Activated naive CD4-positive, alpha-beta T cell (primary cell): ENCODE measurements at regions not wholly inside any gene's neighbourhood (a gene's known extent, or its start where the extent isn't known, plus 50 kb on each side); places are given as distances from the start of the nearest gene placed in this dataset.
"Not testable (repeated sequence)": the region's sequence is repeated elsewhere in the genome, so short reads cannot be mapped to it uniquely, and the experiment has no call there.

ENCODE experiments used
- DNase-seq, 4 experiments: peaks; one replicate each; lab custom pipeline; 2025; lab: John Stamatoyannopoulos, UW

GRCh38 chr3:75394562-75395360, 269.4 kb upstream of the FRG2C start:
- not testable (repeated sequence) for DNase-seq

GRCh38 chr3:75395580-75396315, 268.4 kb upstream of the FRG2C start:
- DNase-seq: no peak

GRCh38 chr3:75396316-75396802, 267.8 kb upstream of the FRG2C start:
- DNase-seq: no peak

- DNase-seq: not testable (repeated sequence)
These were observed 266.6 kb upstream of the FRG2C start for GRCh38 chr3:75397486-75397885.

- DNase-seq: peak in 2 of 4 experiments; percentile 5 to 7
These were observed 241.8 kb upstream of the FRG2C start for GRCh38 chr3:75422101-75422945.

- DNase-seq: not testable (repeated sequence)
These were observed 238.7 kb upstream of the FRG2C start for GRCh38 chr3:75425379-75425778.

GRCh38 chr3:75427486-75427885, 236.6 kb upstream of the FRG2C start:
- DNase-seq: not testable (repeated sequence)

GRCh38 chr3:75427906-75428305, 236.2 kb upstream of the FRG2C start:
- DNase-seq: not testable (repeated sequence)

- DNase-seq: peak; percentile 10 to 59 (median 32)
These were observed 234.4 kb upstream of the FRG2C start for GRCh38 chr3:75429561-75430220.

GRCh38 chr3:75430406-75430805, 233.7 kb upstream of the FRG2C start:
- not testable (repeated sequence) for DNase-seq

GRCh38 chr3:75431120-75431519, 233.0 kb upstream of the FRG2C start:
- not testable (repeated sequence) for DNase-seq

GRCh38 chr3:75432466-75432865, 231.7 kb upstream of the FRG2C start:
- not testable (repeated sequence) for DNase-seq

GRCh38 chr3:75432885-75433284, 231.2 kb upstream of the FRG2C start:
- not testable (repeated sequence) for DNase-seq

GRCh38 chr3:75433295-75433694, 230.8 kb upstream of the FRG2C start:
- DNase-seq: not testable (repeated sequence)

- peak in 1 of 4 experiments; percentile 26 for DNase-seq
These were observed 229.7 kb upstream of the FRG2C start for GRCh38 chr3:75434276-75434912.

GRCh38 chr3:75434913-75435793, 229.0 kb upstream of the FRG2C start:
- DNase-seq: peak; percentile 88 to 98 (median 95)

- peak in 1 of 4 experiments; percentile 63 for DNase-seq
These were observed 228.2 kb upstream of the FRG2C start for GRCh38 chr3:75435794-75436400.

- not testable (repeated sequence) for DNase-seq
These were observed 223.1 kb upstream of the FRG2C start for GRCh38 chr3:75440986-75441385.

GRCh38 chr3:75444634-75445033, 219.5 kb upstream of the FRG2C start:
- DNase-seq: not testable (repeated sequence)
